Adrenal gland (tissue), 9 donors: ENCODE measurements at regions not wholly inside any gene's neighbourhood (a gene's known extent, or its start where the extent isn't known, plus 50 kb on each side); places are given as distances from the start of the nearest gene placed in this dataset.
A peak's percentile ranks its signal among the peaks of the same experiment; 100 is the strongest.

Source experiments
- DNase-seq, 7 donors: peaks; one replicate each; pipeline ENCODE4 v3.0.0-alpha.2; 2019 to 2020
- H3K27ac ChIP-seq, 5 donors: fragments of 200-600 bp; sonication (generic) in 4 of 5; 1 replicate in 3 of 5; 2 replicates in 2 of 5; pipeline versions ENCODE4 v1.5.1 to v1.8.0; 2016 to 2020; ENCODE audit warnings: mild to moderate bottlenecking in 1 of 5
- H3K27me3 ChIP-seq: fragments of 200-600 bp; 2 replicates; pipeline ENCODE4 v1.8.0; 2021
- H3K36me3 ChIP-seq, 2 donors: fragments of 200-600 bp; replicated peaks in 1 of 2; 1 replicate in 1 of 2; 2 replicates in 1 of 2; pipeline versions ENCODE4 v1.5.1 to v1.8.0; 2018 to 2022
- H3K4me1 ChIP-seq, 2 donors: fragments of 200-600 bp; replicated peaks in 1 of 2; 1 replicate in 1 of 2; 2 replicates in 1 of 2; pipeline versions ENCODE4 v1.5.1 to v1.8.0; 2018 to 2021
- H3K4me3 ChIP-seq, 4 donors: fragments of 200-600 bp; sonication (generic) in 3 of 4; one replicate each; pipeline ENCODE4 v1.5.1; 2016 to 2018
- H3K9me3 ChIP-seq, 3 donors: fragments of 200-600 bp; sonication (generic) in 1 of 3; replicated peaks in 1 of 3; 1 replicate in 2 of 3; 2 replicates in 1 of 3; pipeline versions ENCODE4 v1.5.1 to v1.8.0; 2016 to 2021
- CTCF ChIP-seq, 6 experiments: fragments of 450-650 bp in 4 of 6; fragments of 200-600 bp in 2 of 6; sonication (generic) in 1 of 6; IDR thresholded peaks; 1 replicate in 5 of 6; 2 replicates in 1 of 6; pipeline versions ENCODE4 v1.5.1 to v1.8.0; 2016 to 2021; ENCODE audit warnings: antibody characterized with exemption in 6 of 6, mild to moderate bottlenecking in 2 of 6, moderate library complexity in 1 of 6
- POLR2A ChIP-seq, 2 donors: fragments of 450-650 bp; IDR thresholded peaks; one replicate each; pipeline ENCODE4 v1.6.1; 2017; ENCODE audit warnings: antibody characterized with exemption in 2 of 2, mild to moderate bottlenecking in 2 of 2, moderate library complexity in 1 of 2
- WGBS, 4 donors: extraction: QIAGEN DNeasy Blood & Tissue Kit in 2 of 4; methylation state at CpG; one replicate each; pipeline versions ENCODE4 v1.1.5 to v1.1.7; 2013 to 2017; 5-methylcytosine and 5-hydroxymethylcytosine counted together
- intact Hi-C, 2 donors: fragments of 100-400 bp; cut with DNase I; formaldehyde crosslinking; loops; one replicate each; pipeline versions ENCODE4 v1.14.1 to v1.15.0; 2022 to 2023
- donor health status: healthy with polysubstance abuse.
- donor health status: Bipolar disorder and iron deficiency.
- donor health status: DM: yes; HTN: yes; CAD: no.
- donor health status: DM: no; HTN: no; CAD: no.
- donor health status: DM: no; HTN: no; CAD: no.

DNA sequence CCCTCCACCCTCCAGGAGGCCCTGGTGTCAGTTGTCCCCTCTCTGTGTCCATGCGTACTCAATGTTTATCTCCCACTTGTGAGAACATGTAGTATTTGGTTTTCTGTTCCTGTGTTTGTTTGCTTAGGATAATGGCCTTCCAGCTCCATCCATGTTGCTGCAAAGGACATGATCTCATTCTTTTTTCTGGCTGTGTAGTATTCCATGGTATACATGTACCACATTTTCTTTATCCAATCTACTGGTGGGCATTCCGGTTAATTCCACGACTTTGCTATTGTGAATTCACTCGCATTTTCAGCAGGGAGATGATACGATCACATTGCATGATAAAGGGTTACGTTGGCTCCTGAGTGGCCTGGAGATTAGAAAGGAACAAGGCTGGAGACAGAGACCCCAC is 286.2 kb downstream of the FOXL1 start:
- H3K9me3 ChIP-seq: no peaks in the 10 kb centered on the region
- H3K36me3 ChIP-seq: no peaks in the 10 kb centered on the region
- H3K4me1 ChIP-seq: no peaks in the 10 kb centered on the region
- no peak overlapping the region for H3K27ac ChIP-seq
- no peaks in the 10 kb centered on the region for H3K27me3 ChIP-seq
- H3K4me3 ChIP-seq: no peak overlapping the region
- intact Hi-C loops: no loop called here
- no peak for DNase-seq
- TF ChIP-seq POLR2A (IDR thresholded peaks at IDR 0.05) (no peak), CTCF (IDR thresholded peaks at IDR 0.05) (no peak)
- 86 to 93% (median 87%) methylated on average over 6 of the region's 6 CpGs for WGBS, 4 donors

GRCh38 chr16:86865851-86866662 is 287.7 kb downstream of the FOXL1 start:
- peak in 2 of 7 donors; percentile 35 to 62 for DNase-seq
- H3K36me3 ChIP-seq: no peaks in the 10 kb centered on the region
- H3K27me3 ChIP-seq: no peaks in the 10 kb centered on the region
- no peaks in the 10 kb centered on the region for H3K4me1 ChIP-seq
- H3K9me3 ChIP-seq: no peaks in the 10 kb centered on the region
- 59 to 67% (median 63%) methylated on average over 18 to 23 of the region's 23 CpGs for WGBS, 4 donors
- no peak for TF ChIP-seq POLR2A (IDR thresholded peaks at IDR 0.05)
- no peak for TF ChIP-seq CTCF (IDR thresholded peaks at IDR 0.05)
- H3K27ac ChIP-seq: no peak overlapping the region
- intact Hi-C loops: no loop called here
- no peak overlapping the region for H3K4me3 ChIP-seq

- no peaks in the 10 kb centered on the region for H3K36me3 ChIP-seq
- TF ChIP-seq CTCF (IDR thresholded peaks at IDR 0.05) (no peak), POLR2A (IDR thresholded peaks at IDR 0.05) (no peak)
- WGBS, 4 donors: 84 to 92% (median 90%) methylated on average over 6 of the region's 6 CpGs
- H3K9me3 ChIP-seq: no peaks in the 10 kb centered on the region
- H3K27me3 ChIP-seq: no peaks in the 10 kb centered on the region
- H3K4me1 ChIP-seq: no peaks in the 10 kb centered on the region
- DNase-seq: no peak
- intact Hi-C loops: no loop called here
- no peak overlapping the region for H3K27ac ChIP-seq
- H3K4me3 ChIP-seq: no peak overlapping the region
These were observed 288.8 kb downstream of the FOXL1 start for GRCh38 chr16:86866986-86867722.

GRCh38 chr16:86868070-86868469 is 289.7 kb downstream of the FOXL1 start:
- H3K9me3 ChIP-seq: no peaks in the 10 kb centered on the region
- WGBS, 4 donors: 60 to 75% (median 69%) methylated on average over 10 to 12 of the region's 12 CpGs
- H3K27me3 ChIP-seq: no peaks in the 10 kb centered on the region

More at GRCh38 chr16:86868070-86868469, 289.7 kb downstream of the FOXL1 start:
- TF ChIP-seq CTCF (IDR thresholded peaks at IDR 0.05) (no peak), POLR2A (IDR thresholded peaks at IDR 0.05) (no peak)
- Histone ChIP-seq H3K4me3 (no peak overlapping the region), H3K4me1 (no peaks in the 10 kb centered on the region), H3K27ac (no peak overlapping the region), H3K36me3 (no peaks in the 10 kb centered on the region)
- intact Hi-C loops: no loop called here
- DNase-seq: no peak
